ENCODE measurements at regions not wholly inside any gene's neighbourhood (a gene's known extent, or its start where the extent isn't known, plus 50 kb on each side); places are given as distances from the start of the nearest gene placed in this dataset.

DNA sequence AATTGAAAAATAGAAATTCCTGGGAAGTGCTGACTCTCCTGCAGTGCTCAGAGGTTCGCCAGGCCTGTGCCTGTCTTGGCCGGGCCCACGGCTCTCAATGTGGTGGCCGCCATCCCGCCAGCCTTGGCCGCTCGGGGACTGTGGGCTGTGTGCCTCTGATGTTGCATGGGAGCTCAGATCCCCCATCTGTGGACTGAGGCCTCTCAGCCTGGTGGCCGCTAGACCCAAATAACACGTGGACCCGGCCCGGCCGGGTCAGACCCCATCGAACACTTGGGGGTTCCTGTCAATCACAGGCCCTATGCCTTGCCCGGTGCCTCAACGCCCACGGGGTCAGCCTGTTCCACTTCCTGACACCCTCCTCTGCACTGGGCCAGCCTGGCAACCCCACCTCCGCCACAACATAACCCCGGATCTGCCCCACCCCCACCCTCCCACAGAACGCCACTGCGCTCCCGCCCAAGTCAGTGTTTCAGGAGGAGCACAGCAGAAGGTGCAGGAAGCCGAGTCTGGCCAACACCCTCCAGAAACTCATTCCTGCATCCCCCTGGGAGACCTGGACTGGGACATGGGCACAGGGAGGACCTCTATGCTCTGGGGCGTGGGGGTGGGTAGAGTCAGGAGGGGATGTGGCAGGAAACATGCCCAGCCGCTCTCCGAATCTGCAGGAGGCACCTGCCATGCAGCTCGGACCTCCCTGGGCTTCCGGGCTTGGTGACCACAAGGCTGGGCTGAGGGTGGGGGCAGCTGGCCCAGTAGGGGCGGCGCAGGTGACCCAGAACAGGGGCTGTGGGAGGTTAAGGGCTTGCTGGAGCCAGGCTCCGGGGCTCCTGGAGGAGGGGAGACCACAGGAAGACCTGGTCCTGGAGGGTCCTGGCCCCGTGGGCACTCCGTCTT, 98.7 kb upstream of the BHLHE23 start:
- no peak for TF ChIP-seq POLR2AphosphoS5 (IDR thresholded peaks at IDR 0.05; ENCODE audit: insufficient read depth in 1 of 2, low read depth in 1 of 2)
- no peak for TF ChIP-seq POLR2A (IDR thresholded peaks at IDR 0.05)

Measured in vagina (tissue), 2 donors.